Adrenal gland (tissue), 9 donors: ENCODE measurements at regions not wholly inside any gene's neighbourhood (a gene's known extent, or its start where the extent isn't known, plus 50 kb on each side); places are given as distances from the start of the nearest gene placed in this dataset.

Experiments used
- DNase-seq, 7 donors: peaks; one replicate each; pipeline ENCODE4 v3.0.0-alpha.2; 2019 to 2020
- H3K27ac ChIP-seq, 5 donors: fragments of 200-600 bp; sonication (generic) in 4 of 5; 1 replicate in 3 of 5; 2 replicates in 2 of 5; pipeline versions ENCODE4 v1.5.1 to v1.8.0; 2016 to 2020; ENCODE audit warnings: mild to moderate bottlenecking in 1 of 5
- H3K27me3 ChIP-seq: fragments of 200-600 bp; 2 replicates; pipeline ENCODE4 v1.8.0; 2021
- H3K36me3 ChIP-seq, 2 donors: fragments of 200-600 bp; replicated peaks in 1 of 2; 1 replicate in 1 of 2; 2 replicates in 1 of 2; pipeline versions ENCODE4 v1.5.1 to v1.8.0; 2018 to 2022
- H3K4me1 ChIP-seq, 2 donors: fragments of 200-600 bp; replicated peaks in 1 of 2; 1 replicate in 1 of 2; 2 replicates in 1 of 2; pipeline versions ENCODE4 v1.5.1 to v1.8.0; 2018 to 2021
- H3K4me3 ChIP-seq, 4 donors: fragments of 200-600 bp; sonication (generic) in 3 of 4; one replicate each; pipeline ENCODE4 v1.5.1; 2016 to 2018
- H3K9me3 ChIP-seq, 3 donors: fragments of 200-600 bp; sonication (generic) in 1 of 3; replicated peaks in 1 of 3; 1 replicate in 2 of 3; 2 replicates in 1 of 3; pipeline versions ENCODE4 v1.5.1 to v1.8.0; 2016 to 2021
- CTCF ChIP-seq, 6 experiments: fragments of 450-650 bp in 4 of 6; fragments of 200-600 bp in 2 of 6; sonication (generic) in 1 of 6; IDR thresholded peaks; 1 replicate in 5 of 6; 2 replicates in 1 of 6; pipeline versions ENCODE4 v1.5.1 to v1.8.0; 2016 to 2021; ENCODE audit warnings: antibody characterized with exemption in 6 of 6, mild to moderate bottlenecking in 2 of 6, moderate library complexity in 1 of 6
- POLR2A ChIP-seq, 2 donors: fragments of 450-650 bp; IDR thresholded peaks; one replicate each; pipeline ENCODE4 v1.6.1; 2017; ENCODE audit warnings: antibody characterized with exemption in 2 of 2, mild to moderate bottlenecking in 2 of 2, moderate library complexity in 1 of 2
- WGBS, 4 donors: extraction: QIAGEN DNeasy Blood & Tissue Kit in 2 of 4; methylation state at CpG; one replicate each; pipeline versions ENCODE4 v1.1.5 to v1.1.7; 2013 to 2017; 5-methylcytosine and 5-hydroxymethylcytosine counted together
- intact Hi-C, 2 donors: fragments of 100-400 bp; cut with DNase I; formaldehyde crosslinking; loops; one replicate each; pipeline versions ENCODE4 v1.14.1 to v1.15.0; 2022 to 2023
- donor health status: healthy with polysubstance abuse.
- donor health status: Bipolar disorder and iron deficiency.
- donor health status: DM: yes; HTN: yes; CAD: no.
- donor health status: DM: no; HTN: no; CAD: no.
- donor health status: DM: no; HTN: no; CAD: no.

- WGBS, 4 donors, result 78 to 90% (median 79%) methylated on average over 7 of the region's 7 CpGs
- H3K9me3 ChIP-seq, result no peaks in the 10 kb centered on the region
- intact Hi-C loops, result no loop called here
- TF ChIP-seq POLR2A (IDR thresholded peaks at IDR 0.05), result no peak
- no peak for TF ChIP-seq CTCF (IDR thresholded peaks at IDR 0.05)
- H3K4me1 ChIP-seq, result no peaks in the 10 kb centered on the region
- no peak overlapping the region for H3K4me3 ChIP-seq
- no peaks in the 10 kb centered on the region for H3K36me3 ChIP-seq
- no peak for DNase-seq
- H3K27ac ChIP-seq, result no peak overlapping the region
- H3K27me3 ChIP-seq, result no peaks in the 10 kb centered on the region
Measured at GRCh38 chr12:116630762-116631161, 71.6 kb downstream of the MAP1LC3B2 start.

- no peaks in the 10 kb centered on the region for H3K4me1 ChIP-seq
- no peaks in the 10 kb centered on the region for H3K36me3 ChIP-seq
- intact Hi-C loops, result no loop called here
- DNase-seq, result no peak
- H3K9me3 ChIP-seq, result no peaks in the 10 kb centered on the region
- no peak overlapping the region for H3K27ac ChIP-seq
- no peaks in the 10 kb centered on the region for H3K27me3 ChIP-seq
- TF ChIP-seq POLR2A (IDR thresholded peaks at IDR 0.05) (no peak), CTCF (IDR thresholded peaks at IDR 0.05) (no peak)
- WGBS, 4 donors, result 80 to 87% (median 82%) methylated on average over 10 of the region's 10 CpGs
- H3K4me3 ChIP-seq, result no peak overlapping the region
Measured at GRCh38 chr12:116629480-116629879, 70.3 kb downstream of the MAP1LC3B2 start.

DNA sequence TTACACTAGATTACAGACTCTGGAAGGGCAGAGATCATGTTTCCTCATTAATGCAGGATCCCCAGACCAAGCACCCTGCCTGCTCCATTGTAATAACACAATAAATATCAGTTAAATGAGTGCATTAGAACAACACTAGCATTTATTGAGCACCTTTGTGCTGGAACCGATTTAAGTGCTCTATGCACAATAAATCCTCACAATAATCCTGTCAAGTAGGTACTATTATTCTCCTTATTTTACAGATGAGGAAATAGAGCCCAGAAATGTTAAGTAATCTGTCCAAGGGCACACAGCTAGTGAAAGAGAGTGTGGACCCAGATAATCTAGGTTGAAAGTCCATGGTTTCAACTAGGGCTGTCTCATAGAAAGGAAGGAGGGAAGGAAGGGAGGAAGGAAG lies 69.8 kb downstream of the MAP1LC3B2 start:
- no peak for DNase-seq
- no peak overlapping the region for H3K27ac ChIP-seq
- 44 to 64% (median 59%) methylated on average over 1 of the region's 1 CpG for WGBS, 4 donors
- H3K36me3 ChIP-seq, result no peaks in the 10 kb centered on the region
- no peaks in the 10 kb centered on the region for H3K9me3 ChIP-seq
- intact Hi-C loops, result no loop called here
- no peak overlapping the region for H3K4me3 ChIP-seq
- TF ChIP-seq POLR2A (IDR thresholded peaks at IDR 0.05) (no peak), CTCF (IDR thresholded peaks at IDR 0.05) (no peak)
- no peaks in the 10 kb centered on the region for H3K27me3 ChIP-seq
- H3K4me1 ChIP-seq, result no peaks in the 10 kb centered on the region

GRCh38 chr12:116628450-116628793 lies 69.2 kb downstream of the MAP1LC3B2 start:
- H3K4me3 ChIP-seq, result no peak overlapping the region
- 95 to 97% (median 97%) methylated on average over 10 of the region's 10 CpGs for WGBS, 4 donors
- TF ChIP-seq POLR2A (IDR thresholded peaks at IDR 0.05) (no peak), CTCF (IDR thresholded peaks at IDR 0.05) (no peak)
- H3K27ac ChIP-seq, result no peak overlapping the region
- DNase-seq, result no peak
- H3K36me3 ChIP-seq, result no peaks in the 10 kb centered on the region
- intact Hi-C loops, result no loop called here
- no peaks in the 10 kb centered on the region for H3K27me3 ChIP-seq
- no peaks in the 10 kb centered on the region for H3K4me1 ChIP-seq
- no peaks in the 10 kb centered on the region for H3K9me3 ChIP-seq
